Skeletal muscle tissue (tissue), 3 donors: ENCODE measurements at regions not wholly inside any gene's neighbourhood (a gene's known extent, or its start where the extent isn't known, plus 50 kb on each side); places are given as distances from the start of the nearest gene placed in this dataset.
"Not testable (repeated sequence)": the region's sequence is repeated elsewhere in the genome, so short reads cannot be mapped to it uniquely, and the experiment has no call there.

ENCODE experiments used
- H3K27ac ChIP-seq: one replicate; pipeline ENCODE4 v1.7.0; 2013; ENCODE audit warnings: mild to moderate bottlenecking, low read depth, low read length, inconsistent platforms
- H3K27me3 ChIP-seq, 3 donors: one replicate each; pipeline ENCODE4 v1.7.0; 2013; ENCODE audit warnings: low read length in 3 of 3; ENCODE audit not compliant: control insufficient read depth in 3 of 3, insufficient read depth in 3 of 3
- H3K36me3 ChIP-seq, 3 donors: one replicate each; pipeline ENCODE4 v1.7.0; 2013; ENCODE audit warnings: low read length in 3 of 3; ENCODE audit not compliant: control insufficient read depth in 3 of 3, insufficient read depth in 3 of 3
- H3K4me1 ChIP-seq, 3 donors: one replicate each; pipeline ENCODE4 v1.7.0; 2013; ENCODE audit warnings: low read length in 3 of 3, mild to moderate bottlenecking in 3 of 3; ENCODE audit not compliant: control insufficient read depth in 3 of 3, insufficient read depth in 3 of 3
- H3K4me3 ChIP-seq, 3 donors: one replicate each; pipeline ENCODE4 v1.7.0; 2013; ENCODE audit warnings: low read length in 3 of 3
- H3K9ac ChIP-seq, 3 donors: one replicate each; pipeline ENCODE4 v1.7.0; 2013; ENCODE audit warnings: low read length in 3 of 3, mild to moderate bottlenecking in 3 of 3, moderate library complexity in 2 of 3, low read depth in 1 of 3
- H3K9me3 ChIP-seq, 3 donors: one replicate each; pipeline ENCODE4 v1.7.0; 2013; ENCODE audit warnings: low read length in 3 of 3; ENCODE audit not compliant: control insufficient read depth in 3 of 3
- donor health status: Osteomylitis.

GRCh38 chr13:76586842-76587241, 299.4 kb downstream of the KCTD12 start:
- no peak overlapping the region for H3K27ac ChIP-seq
- H3K36me3 ChIP-seq, result no peaks in the 10 kb centered on the region
- no peak overlapping the region for H3K9ac ChIP-seq
- H3K27me3 ChIP-seq, result no peaks in the 10 kb centered on the region
- H3K9me3 ChIP-seq, result no peaks in the 10 kb centered on the region
- H3K4me3 ChIP-seq, result no peak overlapping the region
- H3K4me1 ChIP-seq, result no peaks in the 10 kb centered on the region

DNA sequence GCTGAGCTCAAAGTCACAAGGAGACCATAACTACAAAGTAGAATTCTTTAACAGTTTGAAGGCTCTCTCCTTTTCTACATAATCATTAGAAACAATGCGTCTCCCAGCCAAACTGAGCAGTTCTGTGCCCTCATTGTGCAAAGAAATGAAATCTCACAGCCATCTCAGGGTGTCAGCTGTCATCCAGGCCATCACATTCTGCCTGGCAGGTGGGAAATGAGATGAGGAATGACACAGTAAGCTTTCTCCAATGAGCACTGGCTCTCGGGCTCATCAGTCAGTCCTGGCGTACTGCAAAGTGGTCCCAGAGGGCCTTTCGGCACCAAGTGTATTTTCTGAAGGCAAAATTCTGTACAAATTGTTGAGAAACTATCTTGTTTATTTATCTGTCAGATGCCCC, 306.5 kb downstream of the KCTD12 start:
- no peak overlapping the region for H3K4me3 ChIP-seq
- H3K4me1 ChIP-seq, result no peaks in the 10 kb centered on the region
- no peaks in the 10 kb centered on the region for H3K27me3 ChIP-seq
- peaks cover 0 to 5% (median 0%) of the 10 kb centered on the region in 3 donors for H3K9me3 ChIP-seq
- no peak overlapping the region for H3K27ac ChIP-seq
- no peaks in the 10 kb centered on the region for H3K36me3 ChIP-seq
- no peak overlapping the region for H3K9ac ChIP-seq

GRCh38 chr13:76575634-76576033, 310.6 kb downstream of the KCTD12 start:
- not testable (repeated sequence) for H3K36me3 ChIP-seq, H3K9me3 ChIP-seq, H3K27ac ChIP-seq, H3K4me3 ChIP-seq, H3K9ac ChIP-seq, H3K27me3 ChIP-seq, H3K4me1 ChIP-seq

- Histone ChIP-seq H3K27ac (no peak overlapping the region), H3K9me3 (no peaks in the 10 kb centered on the region), H3K27me3 (no peaks in the 10 kb centered on the region), H3K9ac (no peak overlapping the region), H3K4me1 (no peaks in the 10 kb centered on the region), H3K36me3 (no peaks in the 10 kb centered on the region), H3K4me3 (no peak overlapping the region)
Observed at GRCh38 chr13:76570510-76570971, 315.7 kb downstream of the KCTD12 start.

DNA sequence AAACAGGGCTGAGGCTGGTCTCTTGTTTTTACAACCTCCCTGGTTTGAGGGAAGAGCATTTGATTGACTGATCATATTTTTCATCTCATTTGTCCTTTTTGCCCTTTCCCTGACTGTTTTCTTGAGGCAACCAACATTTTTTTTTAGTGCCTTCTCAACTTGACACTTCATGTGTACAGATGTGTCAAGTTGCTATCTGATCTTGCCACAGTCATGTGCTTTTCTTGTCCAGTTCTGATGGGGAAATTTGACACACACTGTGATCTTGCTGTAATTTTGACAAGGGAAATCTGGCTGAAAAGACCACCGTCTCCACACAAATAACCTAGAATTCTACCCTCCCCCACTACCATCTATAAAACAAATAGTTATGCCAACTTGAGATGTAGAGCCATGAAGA, 329.6 kb downstream of the KCTD12 start:
- no peaks in the 10 kb centered on the region for H3K4me1 ChIP-seq
- H3K4me3 ChIP-seq, result no peak overlapping the region
- no peaks in the 10 kb centered on the region for H3K9me3 ChIP-seq
- H3K9ac ChIP-seq, result no peak overlapping the region
- H3K27me3 ChIP-seq, result no peaks in the 10 kb centered on the region
- H3K27ac ChIP-seq, result no peak overlapping the region
- H3K36me3 ChIP-seq, result no peaks in the 10 kb centered on the region

GRCh38 chr13:76552807-76553206, 333.4 kb downstream of the KCTD12 start:
- Histone ChIP-seq H3K36me3 (no peaks in the 10 kb centered on the region), H3K9ac (no peak overlapping the region), H3K27ac (no peak overlapping the region), H3K27me3 (no peaks in the 10 kb centered on the region), H3K4me1 (no peaks in the 10 kb centered on the region), H3K4me3 (no peak overlapping the region), H3K9me3 (no peaks in the 10 kb centered on the region)

- Histone ChIP-seq H3K4me1 (no peaks in the 10 kb centered on the region), H3K9me3 (no peaks in the 10 kb centered on the region), H3K27me3 (no peaks in the 10 kb centered on the region), H3K9ac (no peak overlapping the region), H3K4me3 (no peak overlapping the region), H3K36me3 (no peaks in the 10 kb centered on the region), H3K27ac (no peak overlapping the region)
Observed at GRCh38 chr13:76552041-76552772, 334.0 kb downstream of the KCTD12 start.

DNA sequence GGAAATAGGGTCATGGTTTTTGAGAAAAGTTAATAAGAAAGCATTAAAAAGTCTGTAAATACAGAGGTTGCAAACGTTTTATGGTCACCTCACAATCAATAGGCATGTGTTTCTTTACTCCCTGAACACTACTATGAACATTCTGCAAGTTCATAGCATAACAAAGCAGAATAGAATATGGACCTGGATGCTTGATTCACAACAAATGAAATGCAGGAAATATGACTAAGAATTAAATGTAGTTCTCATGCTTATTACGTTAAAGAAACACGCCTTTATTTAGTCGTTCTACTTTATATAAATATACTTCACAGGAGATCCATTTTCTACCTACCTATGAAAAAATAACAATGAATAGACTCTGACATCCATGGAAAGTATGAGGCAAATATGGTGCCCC, 344.0 kb downstream of the KCTD12 start:
- Histone ChIP-seq H3K9ac (no peak overlapping the region), H3K4me3 (no peak overlapping the region), H3K27me3 (no peaks in the 10 kb centered on the region), H3K27ac (no peak overlapping the region), H3K36me3 (no peaks in the 10 kb centered on the region), H3K4me1 (no peaks in the 10 kb centered on the region), H3K9me3 (no peaks in the 10 kb centered on the region)

GRCh38 chr13:76538004-76538403, 348.2 kb downstream of the KCTD12 start:
- Histone ChIP-seq H3K9ac (no peak overlapping the region), H3K4me1 (no peaks in the 10 kb centered on the region), H3K9me3 (no peaks in the 10 kb centered on the region), H3K27me3 (no peaks in the 10 kb centered on the region), H3K36me3 (no peaks in the 10 kb centered on the region), H3K4me3 (no peak overlapping the region), H3K27ac (no peak overlapping the region)

DNA sequence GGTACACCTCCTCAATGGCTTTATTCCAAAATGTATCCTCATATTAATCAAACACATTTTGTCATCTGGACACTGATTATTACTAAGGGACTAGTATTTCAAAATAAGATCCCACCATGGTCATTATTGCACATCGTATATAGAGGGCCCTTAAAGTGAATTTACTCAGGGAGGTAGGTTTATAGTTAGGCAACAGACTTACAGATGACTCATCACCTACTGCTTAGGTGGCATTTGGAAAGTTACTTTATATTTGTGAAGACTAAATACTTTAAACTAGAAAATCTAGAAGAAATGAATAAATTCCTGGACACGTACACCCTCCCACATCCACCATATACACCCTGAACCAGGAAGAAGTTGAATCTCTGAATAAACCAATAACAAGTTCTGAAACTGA, 353.0 kb downstream of the KCTD12 start:
- Histone ChIP-seq H3K9ac (no peak overlapping the region), H3K9me3 (no peaks in the 10 kb centered on the region), H3K4me3 (no peak overlapping the region), H3K36me3 (no peaks in the 10 kb centered on the region), H3K4me1 (no peaks in the 10 kb centered on the region), H3K27me3 (no peaks in the 10 kb centered on the region), H3K27ac (no peak overlapping the region)
